Gastrocnemius medialis (tissue), 4 donors: ENCODE measurements at regions not wholly inside any gene's neighbourhood (a gene's known extent, or its start where the extent isn't known, plus 50 kb on each side); places are given as distances from the start of the nearest gene placed in this dataset.

Experiments
- ATAC-seq, 2 donors: fragments of 150-250 bp; one replicate each; pipeline ENCODE4 v1.9.1; 2016
- DNase-seq, 2 donors: peaks; one replicate each; pipeline ENCODE4 v3.0.0-alpha.2; 2019
- H3K27ac ChIP-seq, 4 donors: fragments of 200-600 bp; sonication (generic); 1 replicate in 1 of 4; 2 replicates in 3 of 4; pipeline ENCODE4 v1.5.1; 2016 to 2018; ENCODE audit warnings: mild to moderate bottlenecking in 2 of 4, moderate library complexity in 1 of 4
- H3K27me3 ChIP-seq, 3 donors: fragments of 200-600 bp; sonication (generic) in 2 of 3; 1 replicate in 1 of 3; 2 replicates in 2 of 3; pipeline versions ENCODE4 v1.5.1 to v1.6.0; 2016 to 2019; ENCODE audit warnings: mild to moderate bottlenecking in 1 of 3, moderate library complexity in 1 of 3
- H3K36me3 ChIP-seq, 2 donors: fragments of 200-600 bp; sonication (generic) in 1 of 2; one replicate each; pipeline ENCODE4 v1.5.1; 2017 to 2018
- H3K4me1 ChIP-seq, 2 donors: fragments of 200-600 bp; sonication (generic) in 1 of 2; one replicate each; pipeline ENCODE4 v1.5.1; 2016 to 2017; ENCODE audit warnings: mild to moderate bottlenecking in 2 of 2
- H3K4me3 ChIP-seq, 4 donors: fragments of 200-600 bp; sonication (generic) in 3 of 4; 1 replicate in 1 of 4; 2 replicates in 3 of 4; pipeline ENCODE4 v1.5.1; 2016 to 2019; ENCODE audit warnings: mild to moderate bottlenecking in 2 of 4
- H3K9me3 ChIP-seq, 3 donors: fragments of 200-600 bp; sonication (generic) in 2 of 3; 1 replicate in 1 of 3; 2 replicates in 2 of 3; pipeline ENCODE4 v1.5.1; 2016 to 2019
- POLR2A ChIP-seq, 2 donors: fragments of 450-650 bp; IDR thresholded peaks; one replicate each; pipeline ENCODE4 v1.6.1; 2017; ENCODE audit warnings: antibody characterized with exemption in 2 of 2, mild to moderate bottlenecking in 2 of 2, moderate library complexity in 2 of 2
- in situ Hi-C, 4 donors: fragments of 200-750 bp; cut with MboI; loops; one replicate each; pipeline versions ENCODE4 v1.15.0 to v1.8.0; 2017; ENCODE audit warnings: low sequenced_read_pairs in 4 of 4
- intact Hi-C: fragments of 100-400 bp; cut with DNase I; formaldehyde crosslinking; loops from one replicate; pipeline ENCODE4 v1.15.1; 2023; ENCODE audit warnings: low total_unique reads
- TF ChIP-seq, protein P1 (sequence below), 5 experiments: fragments of 450-650 bp in 3 of 5; fragments of 200-600 bp in 2 of 5; sonication (generic) in 2 of 5; IDR thresholded peaks in 4 of 5; conservative IDR thresholded peaks in 1 of 5; 1 replicate in 4 of 5; 2 replicates in 1 of 5; pipeline ENCODE4 v1.5.1; 2016 to 2019; ENCODE audit warnings: antibody characterized with exemption in 5 of 5, mild to moderate bottlenecking in 3 of 5, moderate library complexity in 3 of 5

DNA sequence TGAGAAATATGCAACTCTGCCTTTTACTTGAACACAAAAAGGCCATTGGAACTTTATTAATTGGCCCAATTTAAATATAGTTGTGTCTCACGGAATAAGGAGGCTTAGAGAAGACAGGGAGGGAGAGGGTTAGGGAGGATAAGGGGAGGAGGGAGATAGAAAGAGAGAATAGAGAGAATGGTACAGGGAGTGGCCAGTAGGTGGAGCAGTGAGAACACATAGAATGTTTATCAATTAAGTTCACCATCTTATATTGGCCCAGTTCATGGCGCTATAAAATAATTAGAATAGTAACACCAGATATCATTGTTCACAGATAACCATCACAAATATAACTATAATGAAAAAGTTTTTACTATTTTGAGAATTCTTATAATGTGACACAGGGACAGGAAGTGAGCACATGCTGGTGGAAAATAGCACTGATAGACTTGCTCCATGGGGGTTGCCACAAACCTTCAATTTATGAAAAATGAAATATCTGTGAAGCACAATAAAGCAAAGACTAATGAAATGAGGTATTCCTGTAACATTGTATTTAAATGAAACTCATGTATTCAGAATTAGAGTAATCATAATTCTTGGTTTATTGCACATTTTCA lies 374.1 kb upstream of the MANEA start:
- in situ Hi-C loops (no loop called here), intact Hi-C loops (no loop called here)
- no peak for TF ChIP-seq POLR2A (IDR thresholded peaks at IDR 0.05)
- TF ChIP-seq, protein P1, sequence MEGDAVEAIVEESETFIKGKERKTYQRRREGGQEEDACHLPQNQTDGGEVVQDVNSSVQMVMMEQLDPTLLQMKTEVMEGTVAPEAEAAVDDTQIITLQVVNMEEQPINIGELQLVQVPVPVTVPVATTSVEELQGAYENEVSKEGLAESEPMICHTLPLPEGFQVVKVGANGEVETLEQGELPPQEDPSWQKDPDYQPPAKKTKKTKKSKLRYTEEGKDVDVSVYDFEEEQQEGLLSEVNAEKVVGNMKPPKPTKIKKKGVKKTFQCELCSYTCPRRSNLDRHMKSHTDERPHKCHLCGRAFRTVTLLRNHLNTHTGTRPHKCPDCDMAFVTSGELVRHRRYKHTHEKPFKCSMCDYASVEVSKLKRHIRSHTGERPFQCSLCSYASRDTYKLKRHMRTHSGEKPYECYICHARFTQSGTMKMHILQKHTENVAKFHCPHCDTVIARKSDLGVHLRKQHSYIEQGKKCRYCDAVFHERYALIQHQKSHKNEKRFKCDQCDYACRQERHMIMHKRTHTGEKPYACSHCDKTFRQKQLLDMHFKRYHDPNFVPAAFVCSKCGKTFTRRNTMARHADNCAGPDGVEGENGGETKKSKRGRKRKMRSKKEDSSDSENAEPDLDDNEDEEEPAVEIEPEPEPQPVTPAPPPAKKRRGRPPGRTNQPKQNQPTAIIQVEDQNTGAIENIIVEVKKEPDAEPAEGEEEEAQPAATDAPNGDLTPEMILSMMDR (IDR thresholded peaks at IDR 0.05 in 4 of 5, conservative IDR thresholded peaks at IDR 0.05 in 1 of 5): peak in 1 of 5 experiments; percentile 44
- no peaks in the 10 kb centered on the region for H3K36me3 ChIP-seq
- H3K9me3 ChIP-seq: no peaks in the 10 kb centered on the region
- H3K4me3 ChIP-seq: no peak overlapping the region
- H3K27ac ChIP-seq: no peak overlapping the region
- no peaks in the 10 kb centered on the region for H3K27me3 ChIP-seq
- H3K4me1 ChIP-seq: no peaks in the 10 kb centered on the region
- no peak for ATAC-seq
- no peak for DNase-seq

- in situ Hi-C loops (no loop called here), intact Hi-C loops (no loop called here)
- H3K27me3 ChIP-seq: no peaks in the 10 kb centered on the region
- DNase-seq: no peak
- TF ChIP-seq POLR2A (IDR thresholded peaks at IDR 0.05): no peak
- TF ChIP-seq, protein P1 (IDR thresholded peaks at IDR 0.05 in 4 of 5, conservative IDR thresholded peaks at IDR 0.05 in 1 of 5): no peak
- no peaks in the 10 kb centered on the region for H3K4me1 ChIP-seq
- no peaks in the 10 kb centered on the region for H3K36me3 ChIP-seq
- no peaks in the 10 kb centered on the region for H3K9me3 ChIP-seq
- no peak overlapping the region for H3K27ac ChIP-seq
- ATAC-seq: no peak
- no peak overlapping the region for H3K4me3 ChIP-seq
Measured at GRCh38 chr6:95204178-95204577, 373.2 kb upstream of the MANEA start.

- Histone ChIP-seq H3K27ac (no peak overlapping the region), H3K36me3 (no peaks in the 10 kb centered on the region), H3K27me3 (no peaks in the 10 kb centered on the region), H3K4me3 (no peak overlapping the region), H3K9me3 (no peaks in the 10 kb centered on the region), H3K4me1 (no peaks in the 10 kb centered on the region)
- DNase-seq (no peak), ATAC-seq (no peak)
- TF ChIP-seq, protein P1 (IDR thresholded peaks at IDR 0.05 in 4 of 5, conservative IDR thresholded peaks at IDR 0.05 in 1 of 5): no peak
- no peak for TF ChIP-seq POLR2A (IDR thresholded peaks at IDR 0.05)
- in situ Hi-C loops: no loop called here
- intact Hi-C loops: no loop called here
Measured at GRCh38 chr6:95208621-95209020, 368.7 kb upstream of the MANEA start.

- no peak for TF ChIP-seq POLR2A (IDR thresholded peaks at IDR 0.05)
- TF ChIP-seq, protein P1 (IDR thresholded peaks at IDR 0.05 in 4 of 5, conservative IDR thresholded peaks at IDR 0.05 in 1 of 5): no peak
- Histone ChIP-seq H3K4me3 (no peak overlapping the region), H3K36me3 (no peaks in the 10 kb centered on the region), H3K9me3 (no peaks in the 10 kb centered on the region), H3K27ac (no peak overlapping the region), H3K4me1 (no peaks in the 10 kb centered on the region), H3K27me3 (no peaks in the 10 kb centered on the region)
- ATAC-seq (no peak), DNase-seq (no peak)
- in situ Hi-C loops: no loop called here
- intact Hi-C loops: no loop called here
Measured at GRCh38 chr6:95209074-95209473, 368.3 kb upstream of the MANEA start.

DNA sequence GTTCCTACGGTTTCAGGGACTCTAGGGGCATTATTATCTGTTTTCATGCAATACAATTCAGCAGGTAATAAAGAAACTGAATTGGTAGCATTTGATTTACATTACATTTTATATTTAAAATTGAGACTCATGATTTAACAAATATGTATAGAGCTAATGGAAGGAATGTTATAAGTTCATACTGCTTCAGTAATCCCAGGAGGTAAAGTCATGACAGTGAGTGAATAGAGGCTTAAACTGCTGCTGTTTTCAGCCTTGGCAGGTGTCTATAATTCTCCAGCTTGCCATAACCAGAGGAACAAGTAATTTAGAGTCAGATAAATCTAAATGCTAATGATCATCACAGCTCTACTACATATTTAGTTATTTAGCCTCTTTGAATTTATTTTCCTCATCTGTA lies 360.8 kb upstream of the MANEA start:
- H3K4me3 ChIP-seq: no peak overlapping the region
- ATAC-seq (no peak), DNase-seq (no peak)
- no peak overlapping the region for H3K27ac ChIP-seq
- no peaks in the 10 kb centered on the region for H3K36me3 ChIP-seq
- TF ChIP-seq POLR2A (IDR thresholded peaks at IDR 0.05): no peak
- TF ChIP-seq, protein P1 (IDR thresholded peaks at IDR 0.05 in 4 of 5, conservative IDR thresholded peaks at IDR 0.05 in 1 of 5): no peak
- in situ Hi-C loops (no loop called here), intact Hi-C loops (no loop called here)
- no peaks in the 10 kb centered on the region for H3K9me3 ChIP-seq
- H3K4me1 ChIP-seq: no peaks in the 10 kb centered on the region
- H3K27me3 ChIP-seq: no peaks in the 10 kb centered on the region
